Tibial nerve (tissue), 4 donors: ENCODE measurements at regions not wholly inside any gene's neighbourhood (a gene's known extent, or its start where the extent isn't known, plus 50 kb on each side); places are given as distances from the start of the nearest gene placed in this dataset.

ENCODE experiments used
- DNase-seq, 2 donors: peaks; one replicate each; pipeline ENCODE4 v3.0.0-alpha.2; 2019; ENCODE audit warnings: low spot score in 2 of 2
- H3K27ac ChIP-seq, 4 donors: fragments of 200-600 bp; sonication (generic) in 3 of 4; one replicate each; pipeline ENCODE4 v1.5.1; 2017 to 2019; ENCODE audit warnings: mild to moderate bottlenecking in 1 of 4
- H3K27me3 ChIP-seq, 2 donors: fragments of 200-600 bp; sonication (generic) in 1 of 2; one replicate each; pipeline versions ENCODE4 v1.5.1 to v1.6.0; 2017 to 2019
- H3K36me3 ChIP-seq, 3 donors: fragments of 200-600 bp; sonication (generic); one replicate each; pipeline ENCODE4 v1.5.1; 2018 to 2019
- H3K4me1 ChIP-seq, 4 donors: fragments of 200-600 bp; sonication (generic) in 3 of 4; one replicate each; pipeline ENCODE4 v1.5.1; 2017 to 2019
- H3K4me3 ChIP-seq, 4 donors: fragments of 200-600 bp; sonication (generic) in 3 of 4; one replicate each; pipeline ENCODE4 v1.5.1; 2017 to 2019; ENCODE audit warnings: mild to moderate bottlenecking in 1 of 4, moderate library complexity in 1 of 4
- H3K9me3 ChIP-seq, 4 donors: fragments of 200-600 bp; sonication (generic) in 3 of 4; one replicate each; pipeline ENCODE4 v1.5.1; 2017 to 2019
- EP300 ChIP-seq, 2 donors: sonication (generic); formaldehyde crosslinking; IDR thresholded peaks; one replicate each; pipeline ENCODE4 v1.6.1; 2017; ENCODE audit warnings: antibody characterized with exemption in 2 of 2, mild to moderate bottlenecking in 1 of 2
- POLR2A ChIP-seq, 2 donors: fragments of 450-650 bp; IDR thresholded peaks; one replicate each; pipeline ENCODE4 v1.6.1; 2017; ENCODE audit warnings: antibody characterized with exemption in 2 of 2, mild to moderate bottlenecking in 2 of 2, moderate library complexity in 2 of 2
- WGBS, 2 donors: methylation state at CpG; one replicate each; pipeline ENCODE4 v1.1.5; 2018; 5-methylcytosine and 5-hydroxymethylcytosine counted together
- TF ChIP-seq, protein P1 (sequence below), 5 experiments: fragments of 200-600 bp in 3 of 5; fragments of 450-650 bp in 2 of 5; sonication (generic) in 3 of 5; IDR thresholded peaks; one replicate each; pipeline ENCODE4 v1.5.1; 2016 to 2019; ENCODE audit warnings: antibody characterized with exemption in 5 of 5, mild to moderate bottlenecking in 3 of 5, moderate library complexity in 2 of 5

DNA sequence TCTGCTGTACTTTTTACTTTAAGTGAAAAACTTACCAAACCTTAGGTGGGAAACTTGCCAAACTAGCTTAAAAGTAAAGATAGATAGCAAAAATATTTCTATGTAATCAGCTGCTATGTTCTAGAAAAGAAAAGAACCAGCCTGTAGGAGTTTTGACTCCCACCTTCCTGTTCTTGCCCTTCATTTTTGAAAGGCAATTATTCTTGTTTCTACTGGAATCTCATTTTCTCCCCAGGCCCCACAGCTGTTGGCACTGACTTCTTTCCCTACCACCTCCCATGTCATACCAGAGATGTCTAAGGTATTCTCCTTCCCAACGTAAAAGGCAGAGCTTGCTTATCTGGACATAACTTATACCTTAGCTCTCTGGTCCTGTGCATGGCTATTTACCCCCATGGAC is 389.7 kb downstream of the ARHGEF28 start:
- 82 to 91% methylated on average over 1 of the region's 1 CpG for WGBS, 2 donors
- no peaks in the 10 kb centered on the region for H3K9me3 ChIP-seq
- H3K36me3 ChIP-seq, result no peaks in the 10 kb centered on the region
- no peak overlapping the region for H3K4me3 ChIP-seq
- H3K27me3 ChIP-seq, result no peaks in the 10 kb centered on the region
- peaks cover 0 to 11% (median 4%) of the 10 kb centered on the region in 4 donors for H3K4me1 ChIP-seq
- H3K27ac ChIP-seq, result no peak overlapping the region
- TF ChIP-seq EP300 (IDR thresholded peaks at IDR 0.05), result no peak
- no peak for TF ChIP-seq POLR2A (IDR thresholded peaks at IDR 0.05)
- TF ChIP-seq, protein P1, sequence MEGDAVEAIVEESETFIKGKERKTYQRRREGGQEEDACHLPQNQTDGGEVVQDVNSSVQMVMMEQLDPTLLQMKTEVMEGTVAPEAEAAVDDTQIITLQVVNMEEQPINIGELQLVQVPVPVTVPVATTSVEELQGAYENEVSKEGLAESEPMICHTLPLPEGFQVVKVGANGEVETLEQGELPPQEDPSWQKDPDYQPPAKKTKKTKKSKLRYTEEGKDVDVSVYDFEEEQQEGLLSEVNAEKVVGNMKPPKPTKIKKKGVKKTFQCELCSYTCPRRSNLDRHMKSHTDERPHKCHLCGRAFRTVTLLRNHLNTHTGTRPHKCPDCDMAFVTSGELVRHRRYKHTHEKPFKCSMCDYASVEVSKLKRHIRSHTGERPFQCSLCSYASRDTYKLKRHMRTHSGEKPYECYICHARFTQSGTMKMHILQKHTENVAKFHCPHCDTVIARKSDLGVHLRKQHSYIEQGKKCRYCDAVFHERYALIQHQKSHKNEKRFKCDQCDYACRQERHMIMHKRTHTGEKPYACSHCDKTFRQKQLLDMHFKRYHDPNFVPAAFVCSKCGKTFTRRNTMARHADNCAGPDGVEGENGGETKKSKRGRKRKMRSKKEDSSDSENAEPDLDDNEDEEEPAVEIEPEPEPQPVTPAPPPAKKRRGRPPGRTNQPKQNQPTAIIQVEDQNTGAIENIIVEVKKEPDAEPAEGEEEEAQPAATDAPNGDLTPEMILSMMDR (IDR thresholded peaks at IDR 0.05), result no peak
- no peak for DNase-seq

DNA sequence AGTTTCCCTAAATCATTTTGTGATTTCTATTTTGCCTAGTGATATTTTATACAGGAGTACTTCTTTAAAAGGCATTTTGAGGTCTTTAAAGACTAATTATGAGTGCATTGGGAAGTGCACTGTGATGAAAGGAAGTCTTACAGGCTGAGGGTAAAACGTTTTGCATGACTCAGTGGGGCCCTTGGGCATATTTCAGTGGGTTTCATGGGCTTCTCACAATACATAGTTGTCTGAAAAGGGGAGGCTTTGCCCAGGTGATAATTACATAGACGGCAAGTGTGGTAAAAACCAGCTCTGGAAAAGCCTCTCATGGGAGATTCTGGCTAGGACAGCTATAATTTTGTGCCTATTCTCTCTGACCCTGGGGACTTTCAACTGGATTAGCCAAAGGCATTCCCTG is 387.2 kb downstream of the ARHGEF28 start:
- peaks cover 0 to 11% (median 4%) of the 10 kb centered on the region in 4 donors for H3K4me1 ChIP-seq
- no peak overlapping the region for H3K4me3 ChIP-seq
- no peaks in the 10 kb centered on the region for H3K27me3 ChIP-seq
- H3K36me3 ChIP-seq, result no peaks in the 10 kb centered on the region
- WGBS, 2 donors, result 36 to 43% methylated on average over 2 of the region's 2 CpGs
- H3K9me3 ChIP-seq, result no peaks in the 10 kb centered on the region
- H3K27ac ChIP-seq, result no peak overlapping the region
- TF ChIP-seq EP300 (IDR thresholded peaks at IDR 0.05) (no peak), POLR2A (IDR thresholded peaks at IDR 0.05) (no peak)
- TF ChIP-seq, protein P1 (IDR thresholded peaks at IDR 0.05), result no peak
- no peak for DNase-seq

DNA sequence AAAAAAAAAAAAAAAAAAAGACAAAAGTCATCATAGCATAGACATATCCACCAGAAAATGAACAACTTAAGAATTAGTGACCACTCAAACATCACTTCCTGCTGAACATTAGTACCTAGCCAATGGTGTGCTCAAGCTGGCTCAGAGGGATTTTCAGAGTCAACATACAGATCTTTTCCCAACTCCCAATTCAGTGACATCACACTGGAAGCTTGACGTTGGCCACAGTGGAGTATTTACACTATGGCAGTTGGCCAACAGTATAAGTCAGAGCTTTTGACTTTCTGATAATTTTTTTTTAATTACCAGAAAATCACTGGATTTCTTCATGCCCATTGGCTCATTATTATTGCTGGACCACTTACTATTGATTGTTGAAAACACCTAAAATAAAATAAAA is 383.5 kb downstream of the ARHGEF28 start:
- Histone ChIP-seq H3K36me3 (no peaks in the 10 kb centered on the region), H3K27me3 (no peaks in the 10 kb centered on the region), H3K4me1 (no peaks in the 10 kb centered on the region), H3K9me3 (no peaks in the 10 kb centered on the region), H3K27ac (no peak overlapping the region), H3K4me3 (no peak overlapping the region)
- TF ChIP-seq EP300 (IDR thresholded peaks at IDR 0.05), result no peak
- TF ChIP-seq, protein P1 (IDR thresholded peaks at IDR 0.05), result no peak
- TF ChIP-seq POLR2A (IDR thresholded peaks at IDR 0.05), result no peak
- WGBS, 2 donors, result 24 to 25% methylated on average over 1 of the region's 1 CpG
- DNase-seq, result no peak

DNA sequence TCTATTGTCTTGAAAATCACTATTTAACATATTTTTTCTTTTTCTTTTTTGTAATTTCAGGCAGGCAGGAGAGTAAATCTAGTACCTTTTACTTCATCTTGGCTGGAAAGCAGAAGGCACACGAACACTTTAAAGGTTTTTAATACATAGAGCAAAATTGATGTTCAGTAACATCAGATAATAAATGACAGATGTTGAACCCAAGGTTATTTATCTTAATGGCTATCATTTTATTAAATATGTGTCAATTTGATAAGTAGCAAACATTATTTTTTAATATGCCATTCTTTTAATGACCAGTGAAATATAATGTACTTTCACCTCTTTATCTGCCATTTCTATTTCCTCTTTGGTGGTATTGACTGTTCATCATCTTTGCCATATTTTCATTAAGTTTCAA is 381.2 kb downstream of the ARHGEF28 start:
- Histone ChIP-seq H3K27ac (no peak overlapping the region), H3K4me3 (no peak overlapping the region), H3K9me3 (no peaks in the 10 kb centered on the region), H3K36me3 (no peaks in the 10 kb centered on the region), H3K4me1 (no peaks in the 10 kb centered on the region), H3K27me3 (no peaks in the 10 kb centered on the region)
- no peak for DNase-seq
- whole genome bisulfite sequencing, 2 donors, result 0% methylated on average over 1 of the region's 1 CpG
- TF ChIP-seq EP300 (IDR thresholded peaks at IDR 0.05), result no peak
- TF ChIP-seq, protein P1 (IDR thresholded peaks at IDR 0.05), result no peak
- no peak for TF ChIP-seq POLR2A (IDR thresholded peaks at IDR 0.05)

GRCh38 chr5:73999297-73999696 is 373.3 kb downstream of the ARHGEF28 start:
- Histone ChIP-seq H3K4me3 (no peak overlapping the region), H3K36me3 (no peaks in the 10 kb centered on the region), H3K27me3 (no peaks in the 10 kb centered on the region), H3K27ac (no peak overlapping the region), H3K4me1 (no peaks in the 10 kb centered on the region), H3K9me3 (no peaks in the 10 kb centered on the region)
- TF ChIP-seq EP300 (IDR thresholded peaks at IDR 0.05) (no peak), POLR2A (IDR thresholded peaks at IDR 0.05) (no peak)
- TF ChIP-seq, protein P1 (IDR thresholded peaks at IDR 0.05), result no peak
- WGBS, 2 donors, result 57 to 60% methylated on average over 3 of the region's 3 CpGs
- no peak for DNase-seq
